OCI-LY1 (cell line): ENCODE measurements at regions not wholly inside any gene's neighbourhood (a gene's known extent, or its start where the extent isn't known, plus 50 kb on each side); places are given as distances from the start of the nearest gene placed in this dataset.

Experiments
- H2AFZ ChIP-seq: fragments of 200-600 bp; sonication (generic), shearing (Covaris generic); 2 replicates; pipeline ENCODE4 v1.6.0; 2014; ENCODE audit warnings: antibody characterized with exemption, mild to moderate bottlenecking, low read length
- H3F3A ChIP-seq: fragments of 200-600 bp; sonication (generic), shearing (Covaris generic); 2 replicates; pipeline ENCODE4 v1.6.0; 2014; ENCODE audit warnings: mild to moderate bottlenecking, antibody characterized with exemption, low read length, moderate library complexity; ENCODE audit not compliant: insufficient read depth
- H3K27ac ChIP-seq: fragments of 200-600 bp; sonication (generic); 2 replicates; pipeline ENCODE4 v1.5.1; 2014; ENCODE audit warnings: low read length, mixed run types, mild to moderate bottlenecking, low read depth; ENCODE audit not compliant: poor library complexity, severe bottlenecking
- H3K27me3 ChIP-seq: fragments of 200-600 bp; sonication (generic); 2 replicates; pipeline ENCODE4 v1.6.0; 2014; ENCODE audit warnings: antibody characterized with exemption, mild to moderate bottlenecking, low read length, moderate library complexity; ENCODE audit not compliant: insufficient read depth
- H3K36me3 ChIP-seq: fragments of 200-600 bp; sonication (generic); 2 replicates; pipeline ENCODE4 v1.6.1; 2014; ENCODE audit warnings: mild to moderate bottlenecking, antibody characterized with exemption, low read length, moderate library complexity, mixed read lengths; ENCODE audit not compliant: insufficient read depth
- H3K4me1 ChIP-seq: fragments of 200-600 bp; sonication (generic); 2 replicates; pipeline ENCODE4 v1.5.1; 2014; ENCODE audit warnings: mild to moderate bottlenecking, low read length, moderate library complexity; ENCODE audit not compliant: insufficient read depth, severe bottlenecking
- H3K4me2 ChIP-seq: fragments of 200-600 bp; sonication (generic), shearing (Covaris generic); 2 replicates; pipeline ENCODE4 v1.6.1; 2014; ENCODE audit warnings: low read length
- H3K4me3 ChIP-seq: fragments of 200-600 bp; sonication (generic); 2 replicates; pipeline ENCODE4 v1.5.1; 2014; ENCODE audit warnings: low read length, low read depth, mild to moderate bottlenecking, mixed read lengths; ENCODE audit not compliant: poor library complexity, severe bottlenecking
- H3K79me2 ChIP-seq: fragments of 200-600 bp; shearing (Covaris generic); 2 replicates; pipeline ENCODE4 v1.6.1; 2016; ENCODE audit warnings: mixed run types, low read length, mixed read lengths; ENCODE audit not compliant: insufficient read depth
- H3K9ac ChIP-seq: fragments of 200-600 bp; sonication (generic), shearing (Covaris generic); 2 replicates; pipeline ENCODE4 v1.6.1; 2014; ENCODE audit warnings: mild to moderate bottlenecking, low read length, mixed read lengths
- H3K9me2 ChIP-seq: fragments of 200-600 bp; sonication (generic), shearing (Covaris generic); 2 replicates; pipeline ENCODE4 v1.6.1; 2014; ENCODE audit warnings: low read depth, mild to moderate bottlenecking, low read length, mixed read lengths
- H3K9me3 ChIP-seq: fragments of 200-600 bp; shearing (Covaris generic); 2 replicates; pipeline ENCODE4 v1.6.1; 2014; ENCODE audit warnings: low read length, mixed read lengths
- H4K20me1 ChIP-seq: fragments of 200-600 bp; sonication (generic), shearing (Covaris generic); 2 replicates; pipeline ENCODE4 v1.6.0; 2016; ENCODE audit warnings: mild to moderate bottlenecking, low read length; ENCODE audit not compliant: insufficient read depth
- CTCF ChIP-seq: fragments of 200-600 bp; sonication (generic), shearing (Covaris generic); IDR thresholded peaks from 2 replicates; pipeline ENCODE4 v1.5.1; 2017; ENCODE audit warnings: mild to moderate bottlenecking, antibody characterized with exemption, low read length, moderate library complexity, mixed read lengths
- EZH2 ChIP-seq: fragments of 200-600 bp; sonication (generic), shearing (Covaris generic); IDR thresholded peaks from 2 replicates; pipeline ENCODE4 v1.8.0; 2017; ENCODE audit warnings: borderline replicate concordance, mixed run types, mild to moderate bottlenecking, antibody characterized with exemption, low read length, moderate library complexity, mixed read lengths

- TF ChIP-seq EZH2 (no peak), CTCF (no peak)
Observed at GRCh38 chr3:191968299-191968698, 507.3 kb downstream of the PYDC2 start.

GRCh38 chr3:191972714-191973398, 511.9 kb downstream of the PYDC2 start:
- no peak overlapping the region for H3K27ac ChIP-seq
- no peak overlapping the region for H2AFZ ChIP-seq
- no peaks in the 10 kb centered on the region for H3F3A ChIP-seq
- H3K36me3 ChIP-seq, result no peaks in the 10 kb centered on the region
- no peaks in the 10 kb centered on the region for H3K79me2 ChIP-seq
- no peak overlapping the region for H3K4me2 ChIP-seq
- H3K9me3 ChIP-seq, result no peaks in the 10 kb centered on the region
- no peak for TF ChIP-seq EZH2
- H3K9me2 ChIP-seq, result no peaks in the 10 kb centered on the region
- no peaks in the 10 kb centered on the region for H3K27me3 ChIP-seq
- no peak overlapping the region for H3K4me3 ChIP-seq
- H4K20me1 ChIP-seq, result no peaks in the 10 kb centered on the region
- no peaks in the 10 kb centered on the region for H3K4me1 ChIP-seq
- no peak overlapping the region for H3K9ac ChIP-seq

More at GRCh38 chr3:191968299-191968698, 507.3 kb downstream of the PYDC2 start:
- H3K79me2 ChIP-seq, result no peaks in the 10 kb centered on the region
- H3K4me2 ChIP-seq, result no peak overlapping the region
- no peaks in the 10 kb centered on the region for H3F3A ChIP-seq
- no peak overlapping the region for H3K9ac ChIP-seq
- H2AFZ ChIP-seq, result no peak overlapping the region
- H3K4me1 ChIP-seq, result no peaks in the 10 kb centered on the region
- no peak overlapping the region for H3K27ac ChIP-seq
- no peaks in the 10 kb centered on the region for H3K9me2 ChIP-seq
- H3K36me3 ChIP-seq, result no peaks in the 10 kb centered on the region
- H4K20me1 ChIP-seq, result no peaks in the 10 kb centered on the region
- no peak overlapping the region for H3K4me3 ChIP-seq
- no peaks in the 10 kb centered on the region for H3K27me3 ChIP-seq
- H3K9me3 ChIP-seq, result no peaks in the 10 kb centered on the region

- Histone ChIP-seq H3K9me2 (no peaks in the 10 kb centered on the region), H3K79me2 (no peaks in the 10 kb centered on the region)
Observed at GRCh38 chr3:191973820-191974219, 512.9 kb downstream of the PYDC2 start.

More at GRCh38 chr3:191973820-191974219, 512.9 kb downstream of the PYDC2 start:
- Histone ChIP-seq H3K27ac (no peak overlapping the region), H3K9ac (no peak overlapping the region), H3K4me2 (no peak overlapping the region), H3K27me3 (no peaks in the 10 kb centered on the region), H3K9me3 (no peaks in the 10 kb centered on the region), H3F3A (no peaks in the 10 kb centered on the region), H3K4me1 (no peaks in the 10 kb centered on the region), H2AFZ (no peak overlapping the region), H4K20me1 (no peaks in the 10 kb centered on the region), H3K4me3 (no peak overlapping the region), H3K36me3 (no peaks in the 10 kb centered on the region)
- TF ChIP-seq EZH2 (no peak), CTCF (no peak)
